B cell (primary cell): ENCODE measurements at regions not wholly inside any gene's neighbourhood (a gene's known extent, or its start where the extent isn't known, plus 50 kb on each side); places are given as distances from the start of the nearest gene placed in this dataset.

Experiments
- ATAC-seq: fragments of 200-7000 bp; cut with Tn5 transposase; one replicate; pipeline ENCODE4 v1.10.0; 2021; ENCODE audit warnings: low read depth, mild to moderate bottlenecking, moderate number of reproducible peaks, moderate library complexity
- CTCF ChIA-PET: fragments of 350-600 bp; sonication (Branson Sonifier 250); formaldehyde crosslinking; loops from one replicate; lab custom pipeline; 2021; ENCODE audit warnings: antibody characterized with exemption, inconsistent platforms; lab: Charles Lee
- POLR2A ChIA-PET: fragments of 350-600 bp; sonication (Branson Sonifier 250); formaldehyde crosslinking; loops from one replicate; lab custom pipeline; 2021; ENCODE audit warnings: antibody characterized with exemption; lab: Charles Lee
- DNase-seq: peaks from one replicate; pipeline ENCODE4 v3.0.0; 2013
- H2AFZ ChIP-seq: 2 replicates; pipeline ENCODE4 v1.6.1; 2012; ENCODE audit warnings: mild to moderate bottlenecking, low read depth, low read length; ENCODE audit not compliant: insufficient read depth, poor library complexity, severe bottlenecking
- H3K27ac ChIP-seq, 2 donors: 1 replicate in 1 of 2; 2 replicates in 1 of 2; pipeline ENCODE4 v1.5.1; 2012 to 2013; ENCODE audit warnings: low read length in 2 of 2, mild to moderate bottlenecking in 2 of 2, moderate library complexity in 1 of 2
- H3K27me3 ChIP-seq, 4 experiments: fragments of 200-600 bp in 1 of 4; sonication (generic) in 1 of 4; replicated peaks in 1 of 4; 1 replicate in 2 of 4; 2 replicates in 2 of 4; pipeline versions ENCODE4 v1.6.1 to v1.7.0; 2013 to 2016; ENCODE audit warnings: low read length in 3 of 4, mild to moderate bottlenecking in 2 of 4, mixed read lengths in 1 of 4, moderate library complexity in 1 of 4; ENCODE audit not compliant: insufficient read depth in 4 of 4, control insufficient read depth in 3 of 4; ENCODE audit errors: control extremely low read depth in 1 of 4
- H3K36me3 ChIP-seq, 2 experiments: replicated peaks in 1 of 2; 1 replicate in 1 of 2; 2 replicates in 1 of 2; pipeline versions ENCODE4 v1.6.1 to v1.7.1; 2013; ENCODE audit warnings: low read length in 1 of 2; ENCODE audit not compliant: insufficient read depth in 2 of 2, control insufficient read depth in 1 of 2; ENCODE audit errors: control extremely low read depth in 1 of 2, extremely low read depth in 1 of 2
- H3K4me1 ChIP-seq, 2 donors: fragments of 200-600 bp in 1 of 2; sonication (generic) in 1 of 2; 1 replicate in 1 of 2; 2 replicates in 1 of 2; pipeline versions ENCODE4 v1.5.1 to v1.6.1; 2013 to 2017; ENCODE audit warnings: low read length in 2 of 2; ENCODE audit not compliant: control insufficient read depth in 2 of 2, insufficient read depth in 2 of 2
- H3K4me2 ChIP-seq: replicated peaks from 2 replicates; pipeline ENCODE3; 2012; ENCODE audit warnings: mild to moderate bottlenecking, low read depth, low read length; ENCODE audit not compliant: poor library complexity, severe bottlenecking
- H3K4me3 ChIP-seq, 5 experiments: fragments of 200-600 bp in 1 of 5; sonication (generic) in 1 of 5; 1 replicate in 3 of 5; 2 replicates in 2 of 5; pipeline versions ENCODE4 v1.5.1 to v1.7.0; 2011 to 2016; ENCODE audit warnings: low read length in 4 of 5, mild to moderate bottlenecking in 4 of 5, low read depth in 2 of 5, control low read depth in 1 of 5, moderate library complexity in 1 of 5; ENCODE audit not compliant: insufficient read depth in 1 of 5; ENCODE audit errors: control extremely low read depth in 1 of 5, extremely low read depth in 1 of 5
- H3K79me2 ChIP-seq: fragments of 200-600 bp; sonication (generic); one replicate; pipeline ENCODE4 v1.6.0; 2016; ENCODE audit warnings: low read length; ENCODE audit not compliant: control insufficient read depth, insufficient read depth
- H3K9ac ChIP-seq: fragments of 200-600 bp; sonication (generic); 2 replicates; pipeline ENCODE4 v1.6.1; 2017; ENCODE audit warnings: mild to moderate bottlenecking, low read length, moderate library complexity
- H3K9me3 ChIP-seq, 3 donors: one replicate each; pipeline versions ENCODE4 v1.6.1 to v1.7.1; 2013; ENCODE audit warnings: low read length in 2 of 3; ENCODE audit not compliant: control insufficient read depth in 2 of 3, insufficient read depth in 1 of 3; ENCODE audit errors: control extremely low read depth in 1 of 3
- H4K20me1 ChIP-seq: 2 replicates; pipeline ENCODE4 v1.6.0; 2012; ENCODE audit warnings: mild to moderate bottlenecking, low read length; ENCODE audit not compliant: insufficient read depth, control insufficient read depth, poor library complexity, severe bottlenecking
- H3K27ac Mint-ChIP-seq: one replicate; pipeline ENCODE4 v1.8.0; 2021; ENCODE audit warnings: mixed read lengths
- H3K27me3 Mint-ChIP-seq: one replicate; pipeline ENCODE4 v1.8.0; 2021; ENCODE audit warnings: mixed read lengths
- H3K4me1 Mint-ChIP-seq: one replicate; pipeline ENCODE4 v1.8.0; 2021; ENCODE audit warnings: mixed read lengths
- H3K4me3 Mint-ChIP-seq: one replicate; pipeline ENCODE4 v1.8.0; 2021; ENCODE audit warnings: mixed read lengths
- H3K9me3 Mint-ChIP-seq: one replicate; pipeline ENCODE4 v1.8.0; 2022; ENCODE audit warnings: mixed read lengths; ENCODE audit not compliant: insufficient read depth
- EZH2 ChIP-seq: IDR thresholded peaks from 2 replicates; pipeline ENCODE4 v1.6.1; 2012; ENCODE audit warnings: borderline replicate concordance, low read depth, mild to moderate bottlenecking, moderate library complexity, low read length; ENCODE audit not compliant: insufficient read depth, poor library complexity, severe bottlenecking
- WGBS: methylation state at CpG from one replicate; pipeline ENCODE4 v1.1.5; 2013; ENCODE audit warnings: missing lambda C conversion rate; ENCODE audit not compliant: insufficient coverage; 5-methylcytosine and 5-hydroxymethylcytosine counted together
- intact Hi-C: fragments of 100-400 bp; cut with micrococcal nuclease; formaldehyde crosslinking; loops from one replicate; pipeline ENCODE4 v1.10.0; 2022
- TF ChIP-seq, protein P1 (sequence below): fragments of 200-600 bp; IDR thresholded peaks from one replicate; pipeline ENCODE4 v1.8.0; 2022; ENCODE audit warnings: antibody characterized with exemption, mild to moderate bottlenecking

DNA sequence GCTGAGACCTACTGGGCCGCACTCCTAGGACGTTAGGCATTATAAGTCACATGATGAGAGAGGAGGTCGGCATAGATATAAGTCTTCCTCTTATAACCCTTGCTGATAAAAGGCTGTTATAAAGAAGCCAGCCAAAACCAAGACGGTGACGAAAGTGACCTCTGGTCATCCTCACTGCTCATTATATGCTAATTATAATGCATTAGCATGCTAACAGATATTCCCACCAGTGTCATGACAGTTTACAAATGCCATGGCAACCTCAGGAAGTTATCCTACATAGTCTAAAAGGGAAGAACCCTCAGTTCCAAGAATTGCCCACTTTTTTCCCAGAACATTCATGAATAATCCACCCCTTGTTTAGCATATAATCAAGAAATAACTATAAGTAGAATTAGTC, 222.4 kb downstream of the TLE1 start:
- no peaks in the 10 kb centered on the region for H4K20me1 ChIP-seq
- H3K27ac ChIP-seq: no peak overlapping the region
- no peaks in the 10 kb centered on the region for H3K4me1 ChIP-seq
- H3K9me3 ChIP-seq: no peaks in the 10 kb centered on the region
- Mint-ChIP-seq H3K4me3 (no peak overlapping the region), H3K9me3 (no peaks in the 10 kb centered on the region), H3K4me1 (no peaks in the 10 kb centered on the region), H3K27me3 (peaks cover 20% of the 10 kb centered on the region), H3K27ac (no peak overlapping the region)
- no CpG with 5 or more reads among the region's 5 CpGs for WGBS
- no peak overlapping the region for H3K4me3 ChIP-seq
- peaks cover 0 to 3% (median 0%) of the 10 kb centered on the region in 4 experiments for H3K27me3 ChIP-seq
- H3K9ac ChIP-seq: no peak overlapping the region
- ChIA-PET CTCF (interaction anchor here (0.6 to 0.7 kb wide), 2 partner anchors 131 to 262 kb away, joined by 3 to 4 read pairs; no protein-coding TSS in a partner anchor), POLR2A (no interaction called here)
- no peaks in the 10 kb centered on the region for H3K79me2 ChIP-seq
- no peak overlapping the region for H3K4me2 ChIP-seq
- intact Hi-C loops: no loop called here
- H2AFZ ChIP-seq: no peak overlapping the region
- DNase-seq (no peak), ATAC-seq (no peak)
- H3K36me3 ChIP-seq: no peaks in the 10 kb centered on the region
- TF ChIP-seq, protein P1, sequence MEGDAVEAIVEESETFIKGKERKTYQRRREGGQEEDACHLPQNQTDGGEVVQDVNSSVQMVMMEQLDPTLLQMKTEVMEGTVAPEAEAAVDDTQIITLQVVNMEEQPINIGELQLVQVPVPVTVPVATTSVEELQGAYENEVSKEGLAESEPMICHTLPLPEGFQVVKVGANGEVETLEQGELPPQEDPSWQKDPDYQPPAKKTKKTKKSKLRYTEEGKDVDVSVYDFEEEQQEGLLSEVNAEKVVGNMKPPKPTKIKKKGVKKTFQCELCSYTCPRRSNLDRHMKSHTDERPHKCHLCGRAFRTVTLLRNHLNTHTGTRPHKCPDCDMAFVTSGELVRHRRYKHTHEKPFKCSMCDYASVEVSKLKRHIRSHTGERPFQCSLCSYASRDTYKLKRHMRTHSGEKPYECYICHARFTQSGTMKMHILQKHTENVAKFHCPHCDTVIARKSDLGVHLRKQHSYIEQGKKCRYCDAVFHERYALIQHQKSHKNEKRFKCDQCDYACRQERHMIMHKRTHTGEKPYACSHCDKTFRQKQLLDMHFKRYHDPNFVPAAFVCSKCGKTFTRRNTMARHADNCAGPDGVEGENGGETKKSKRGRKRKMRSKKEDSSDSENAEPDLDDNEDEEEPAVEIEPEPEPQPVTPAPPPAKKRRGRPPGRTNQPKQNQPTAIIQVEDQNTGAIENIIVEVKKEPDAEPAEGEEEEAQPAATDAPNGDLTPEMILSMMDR: no peak
- no peak for TF ChIP-seq EZH2

DNA sequence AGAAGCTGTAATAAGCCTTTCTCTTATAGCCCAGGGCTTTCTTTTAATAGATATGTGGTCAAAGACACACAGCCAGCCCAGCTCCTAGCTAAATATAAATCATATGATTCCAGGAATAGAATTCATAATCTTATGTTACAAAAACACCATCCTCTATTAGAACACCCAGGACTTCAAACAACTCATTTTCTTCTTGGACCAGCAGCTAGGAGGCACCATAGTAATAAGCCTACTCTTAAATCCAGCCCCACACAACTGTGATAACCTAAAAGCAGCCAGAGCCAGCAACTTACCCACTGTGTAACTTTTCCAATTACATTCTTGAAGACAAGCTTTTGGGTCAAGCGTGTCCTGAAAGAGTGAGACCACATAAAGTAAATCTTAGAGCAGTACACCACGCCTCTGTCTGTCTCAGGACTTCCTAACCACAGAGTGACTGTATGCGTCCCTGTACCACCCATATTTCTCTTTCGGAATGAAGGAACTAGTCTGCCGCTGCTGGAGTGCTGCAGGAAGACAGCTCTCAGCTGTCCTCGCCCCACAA, 223.8 kb downstream of the TLE1 start:
- ATAC-seq (no peak), DNase-seq (no peak)
- Histone ChIP-seq H3K27ac (no peak overlapping the region), H3K79me2 (no peaks in the 10 kb centered on the region), H4K20me1 (no peaks in the 10 kb centered on the region), H3K9me3 (no peaks in the 10 kb centered on the region), H3K4me2 (no peak overlapping the region), H3K27me3 (peaks cover 0 to 3% (median 0%) of the 10 kb centered on the region in 4 experiments), H3K4me1 (no peaks in the 10 kb centered on the region), H3K4me3 (no peak overlapping the region), H3K9ac (no peak overlapping the region), H2AFZ (no peak overlapping the region), H3K36me3 (no peaks in the 10 kb centered on the region)
- intact Hi-C loops: no loop called here
- no peak for TF ChIP-seq EZH2
- TF ChIP-seq, protein P1: no peak
- H3K4me1 Mint-ChIP-seq: no peaks in the 10 kb centered on the region
- H3K27ac Mint-ChIP-seq: no peak overlapping the region
- H3K9me3 Mint-ChIP-seq: no peaks in the 10 kb centered on the region
- peaks cover 20% of the 10 kb centered on the region for H3K27me3 Mint-ChIP-seq
- 5% methylated on average over 6 of the region's 6 CpGs for WGBS
- CTCF ChIA-PET: interaction anchor here (0.8 kb wide), 1 partner anchor 11 kb away, joined by 3 read pairs; no protein-coding TSS in a partner anchor
- POLR2A ChIA-PET: no interaction called here
- no peak overlapping the region for H3K4me3 Mint-ChIP-seq
